Skeletal muscle satellite cell (primary cell): ENCODE measurements at regions not wholly inside any gene's neighbourhood (a gene's known extent, or its start where the extent isn't known, plus 50 kb on each side); places are given as distances from the start of the nearest gene placed in this dataset.
"Not testable (repeated sequence)": the region's sequence is repeated elsewhere in the genome, so short reads cannot be mapped to it uniquely, and the experiment has no call there.

ENCODE experiments used
- H3K27me3 ChIP-seq: 2 replicates; pipeline ENCODE4 v1.7.0; 2013; ENCODE audit warnings: low read length; ENCODE audit not compliant: control insufficient read depth, insufficient read depth
- H3K36me3 ChIP-seq: 2 replicates; pipeline ENCODE4 v1.7.0; 2013; ENCODE audit warnings: mild to moderate bottlenecking, control low read depth, low read length; ENCODE audit not compliant: insufficient read depth
- H3K4me1 ChIP-seq: 2 replicates; pipeline ENCODE4 v1.7.0; 2013; ENCODE audit warnings: low read length; ENCODE audit not compliant: control insufficient read depth, insufficient read depth
- H3K4me2 ChIP-seq: 2 replicates; pipeline ENCODE4 v1.7.0; 2013; ENCODE audit warnings: mild to moderate bottlenecking, low read length
- H3K4me3 ChIP-seq: 2 replicates; pipeline ENCODE4 v1.7.0; 2013; ENCODE audit warnings: low read length
- H3K9ac ChIP-seq: 2 replicates; pipeline ENCODE4 v1.7.0; 2013; ENCODE audit warnings: mild to moderate bottlenecking, low read depth, low read length, moderate library complexity
- H3K9me3 ChIP-seq: replicated peaks from 2 replicates; pipeline ENCODE4 v1.7.0; 2013; ENCODE audit warnings: mild to moderate bottlenecking, control low read depth, low read length

- no peak overlapping the region for H3K9ac ChIP-seq
- H3K4me1 ChIP-seq = no peaks in the 10 kb centered on the region
- H3K4me3 ChIP-seq = no peak overlapping the region
- H3K36me3 ChIP-seq = no peaks in the 10 kb centered on the region
- no peak overlapping the region for H3K4me2 ChIP-seq
- H3K9me3 ChIP-seq = peaks cover 14% of the 10 kb centered on the region
- H3K27me3 ChIP-seq = no peaks in the 10 kb centered on the region
Measured at GRCh38 chr22:49518436-49518970, 309.2 kb downstream of the BRD1 start.

GRCh38 chr22:49517667-49518185 is 309.9 kb downstream of the BRD1 start:
- Histone ChIP-seq H3K4me2 (no peak overlapping the region), H3K9me3 (peaks cover 7% of the 10 kb centered on the region), H3K4me3 (no peak overlapping the region), H3K27me3 (no peaks in the 10 kb centered on the region), H3K4me1 (no peaks in the 10 kb centered on the region), H3K9ac (no peak overlapping the region), H3K36me3 (no peaks in the 10 kb centered on the region)

DNA sequence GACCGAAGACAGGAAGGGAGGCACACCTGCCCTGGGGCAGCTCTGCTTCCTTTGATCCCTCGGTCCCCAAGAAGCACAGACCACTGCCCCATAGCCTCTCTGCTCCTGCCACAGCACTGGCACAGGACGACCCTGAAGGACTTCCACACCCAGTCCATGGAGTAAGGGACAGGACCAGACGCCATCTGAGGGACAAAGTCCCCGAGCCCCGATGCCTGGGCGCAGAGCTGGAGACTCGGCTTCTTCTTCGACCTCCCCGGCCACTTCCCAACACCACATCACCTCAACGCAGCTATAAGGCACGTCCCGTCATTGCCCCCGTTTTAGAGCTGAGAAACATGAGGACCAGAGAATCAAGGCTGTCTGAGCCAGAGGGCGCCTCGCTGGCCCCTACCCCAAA is 310.5 kb downstream of the BRD1 start:
- H3K36me3 ChIP-seq = no peaks in the 10 kb centered on the region
- peaks cover 3% of the 10 kb centered on the region for H3K9me3 ChIP-seq
- H3K27me3 ChIP-seq = no peaks in the 10 kb centered on the region
- H3K4me3 ChIP-seq = no peak overlapping the region
- no peaks in the 10 kb centered on the region for H3K4me1 ChIP-seq
- H3K4me2 ChIP-seq = no peak overlapping the region
- H3K9ac ChIP-seq = no peak overlapping the region

- Histone ChIP-seq H3K36me3 (no peaks in the 10 kb centered on the region), H3K9me3 (peaks cover 4% of the 10 kb centered on the region), H3K4me3 (no peak overlapping the region), H3K4me1 (no peaks in the 10 kb centered on the region), H3K4me2 (no peak overlapping the region), H3K9ac (no peak overlapping the region), H3K27me3 (no peaks in the 10 kb centered on the region)
Measured at GRCh38 chr22:49515475-49515874, 312.2 kb downstream of the BRD1 start.

DNA sequence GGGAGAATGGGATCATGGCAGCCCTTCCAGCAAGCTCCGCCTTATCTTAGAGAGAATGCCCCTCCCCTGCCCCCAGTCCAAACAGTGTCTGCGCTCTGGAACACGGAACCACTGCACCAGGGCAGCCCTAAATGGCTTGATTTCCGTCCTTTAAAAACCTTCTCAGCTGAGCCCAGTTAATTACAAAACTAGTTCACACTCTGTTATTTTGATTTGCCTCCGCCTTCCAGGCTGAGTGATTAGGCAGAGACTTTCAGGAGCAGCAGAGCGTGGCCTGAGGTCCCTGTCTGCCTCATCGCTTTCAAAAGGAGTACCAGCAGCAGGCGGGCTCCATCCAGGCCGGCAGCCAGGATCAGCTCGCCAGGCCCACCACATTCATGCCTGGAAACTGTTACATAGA is 313.0 kb downstream of the BRD1 start:
- H3K9me3 ChIP-seq = peaks cover 8% of the 10 kb centered on the region

GRCh38 chr22:49514211-49514610 is 313.5 kb downstream of the BRD1 start:
- Histone ChIP-seq H3K27me3 (no peaks in the 10 kb centered on the region), H3K9me3 (peaks cover 10% of the 10 kb centered on the region), H3K36me3 (no peaks in the 10 kb centered on the region), H3K4me1 (no peaks in the 10 kb centered on the region), H3K9ac (no peak overlapping the region), H3K4me3 (no peak overlapping the region), H3K4me2 (no peak overlapping the region)

More for the DNA sequence above, 313.0 kb downstream of the BRD1 start:
- Histone ChIP-seq H3K27me3 (no peaks in the 10 kb centered on the region), H3K9ac (no peak overlapping the region), H3K4me1 (no peaks in the 10 kb centered on the region), H3K4me2 (no peak overlapping the region), H3K36me3 (no peaks in the 10 kb centered on the region), H3K4me3 (no peak overlapping the region)

DNA sequence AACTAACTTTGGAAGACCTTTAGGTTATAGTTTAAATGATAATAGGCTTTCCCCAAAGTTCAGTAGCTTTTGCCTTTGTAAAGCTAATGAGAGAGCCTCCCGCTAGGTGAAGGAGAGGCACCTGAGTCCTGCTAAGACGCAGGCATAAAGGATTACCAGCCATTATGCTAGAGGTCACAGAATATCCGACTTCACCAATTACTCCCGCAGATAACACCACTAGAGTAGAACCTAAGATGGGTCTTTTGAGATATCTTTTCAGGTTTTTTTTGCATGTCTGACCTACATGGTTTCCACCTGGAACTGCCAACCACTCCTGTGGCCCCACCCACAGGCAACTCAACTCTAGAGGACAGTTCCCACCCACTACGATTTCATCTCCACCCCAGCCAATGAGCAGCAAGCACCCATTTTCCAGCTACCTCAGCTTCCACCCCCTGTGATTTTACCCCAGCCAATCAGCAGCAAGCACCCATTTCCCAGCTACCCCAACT is 314.3 kb downstream of the BRD1 start:
- H3K27me3 ChIP-seq = no peaks in the 10 kb centered on the region
- H3K9ac ChIP-seq = no peak overlapping the region
- H3K36me3 ChIP-seq = no peaks in the 10 kb centered on the region
- peaks cover 10% of the 10 kb centered on the region for H3K9me3 ChIP-seq
- no peak overlapping the region for H3K4me3 ChIP-seq
- no peak overlapping the region for H3K4me2 ChIP-seq
- H3K4me1 ChIP-seq = no peaks in the 10 kb centered on the region

DNA sequence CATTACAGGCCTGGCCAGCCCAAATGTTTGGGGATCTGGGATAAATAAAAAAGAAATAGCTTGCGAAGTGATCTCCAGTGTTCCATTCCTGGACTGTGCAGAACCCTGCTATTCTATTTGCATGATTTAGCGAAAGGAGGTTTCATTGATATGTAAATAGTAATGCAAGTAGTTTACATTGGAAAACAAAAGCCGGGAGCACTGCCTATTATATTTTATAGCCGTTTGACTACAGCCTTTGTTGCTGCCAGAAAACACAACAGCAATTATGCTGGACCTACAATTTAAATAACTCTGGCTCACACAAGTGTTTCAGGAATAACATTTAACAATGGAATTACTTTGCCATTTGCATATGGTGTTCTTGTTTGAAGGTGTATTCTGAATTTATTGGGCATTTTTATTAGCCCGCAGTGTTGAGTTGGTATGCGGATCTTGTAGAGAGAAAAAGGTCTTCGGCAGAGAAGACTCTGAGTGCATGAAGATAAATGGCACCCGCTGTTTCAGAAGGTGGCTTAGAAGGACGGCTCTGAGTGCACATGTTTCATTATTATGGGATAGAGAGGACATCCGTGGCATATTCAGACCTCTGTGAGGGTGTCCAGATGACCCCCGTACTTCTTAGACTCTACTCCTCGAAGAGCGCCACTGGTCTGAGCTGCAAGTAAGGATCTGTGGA is 315.0 kb downstream of the BRD1 start:
- Histone ChIP-seq H3K36me3 (no peaks in the 10 kb centered on the region), H3K4me3 (no peak overlapping the region), H3K4me1 (no peaks in the 10 kb centered on the region), H3K9me3 (peaks cover 15% of the 10 kb centered on the region), H3K4me2 (no peak overlapping the region), H3K9ac (no peak overlapping the region), H3K27me3 (no peaks in the 10 kb centered on the region)

DNA sequence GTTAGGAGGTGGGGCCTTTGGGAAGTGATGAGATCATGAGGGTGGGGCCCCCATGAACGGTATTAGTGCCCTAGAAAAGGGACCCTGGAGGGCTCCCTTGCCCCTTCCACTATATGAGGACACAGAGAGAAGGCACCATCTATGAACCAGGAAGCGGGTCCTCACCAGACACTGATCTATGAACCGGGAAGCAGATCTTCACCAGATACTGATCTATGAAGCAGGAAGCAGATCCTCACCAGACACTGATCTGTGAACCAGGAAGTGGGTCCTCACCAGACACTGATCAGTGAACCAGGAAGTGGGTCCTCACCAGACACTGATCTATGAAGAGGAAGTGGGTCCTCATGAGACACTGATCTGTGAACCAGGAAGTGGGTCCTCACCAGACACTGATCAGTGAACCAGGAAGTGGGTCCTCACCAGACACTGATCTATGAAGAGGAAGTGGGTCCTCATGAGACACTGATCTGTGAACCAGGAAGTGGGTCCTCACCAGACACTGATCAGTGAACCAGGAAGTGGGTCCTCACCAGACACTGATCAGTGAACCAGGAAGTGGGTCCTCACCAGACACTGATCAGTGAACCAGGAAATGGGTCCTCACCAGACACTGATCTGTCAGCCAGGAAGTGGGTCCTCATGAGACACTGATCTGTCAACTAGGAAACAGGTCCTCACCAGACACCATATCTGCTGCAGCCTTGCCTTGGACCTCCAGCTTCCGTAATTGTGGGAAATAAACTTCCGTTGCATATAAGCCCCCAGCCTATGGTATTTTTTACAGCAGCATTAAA is 316.1 kb downstream of the BRD1 start:
- H3K4me1 ChIP-seq, H3K36me3 ChIP-seq, H3K9ac ChIP-seq, H3K27me3 ChIP-seq, H3K4me2 ChIP-seq, H3K4me3 ChIP-seq: not testable (repeated sequence)
- H3K9me3 ChIP-seq = peaks cover 18% of the 10 kb centered on the region

DNA sequence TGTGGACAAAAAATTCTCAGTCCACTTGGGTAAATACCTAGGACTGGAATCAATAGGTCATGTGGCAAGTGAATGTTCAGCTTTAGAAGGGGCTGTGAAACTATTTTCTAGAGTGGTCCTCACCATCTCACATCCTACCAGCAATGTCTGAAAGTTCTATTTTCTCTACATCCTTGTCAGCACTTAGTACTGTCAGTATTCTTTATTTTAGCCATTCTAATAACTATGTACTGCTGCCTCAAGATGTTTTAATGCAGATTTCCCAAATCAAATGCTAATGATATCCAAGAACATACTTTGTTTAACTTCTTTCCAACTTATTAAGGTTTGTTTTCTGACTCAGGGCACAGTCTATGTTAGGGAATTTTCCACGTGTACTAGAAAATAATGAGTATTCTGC is 317.0 kb downstream of the BRD1 start:
- H3K4me1 ChIP-seq = no peaks in the 10 kb centered on the region
- no peaks in the 10 kb centered on the region for H3K27me3 ChIP-seq
- no peak overlapping the region for H3K4me2 ChIP-seq
- H3K36me3 ChIP-seq = no peaks in the 10 kb centered on the region
- no peak overlapping the region for H3K9ac ChIP-seq
- peaks cover 20% of the 10 kb centered on the region for H3K9me3 ChIP-seq
- no peak overlapping the region for H3K4me3 ChIP-seq

GRCh38 chr22:49509016-49509415 is 318.7 kb downstream of the BRD1 start:
- H3K9ac ChIP-seq = no peak overlapping the region
- no peaks in the 10 kb centered on the region for H3K36me3 ChIP-seq
- no peak overlapping the region for H3K4me3 ChIP-seq
- no peak overlapping the region for H3K4me2 ChIP-seq
- H3K4me1 ChIP-seq = no peaks in the 10 kb centered on the region
- H3K27me3 ChIP-seq = no peaks in the 10 kb centered on the region
- peaks cover 29% of the 10 kb centered on the region for H3K9me3 ChIP-seq
